IMR-90 (cell line): ENCODE measurements at regions not wholly inside any gene's neighbourhood (a gene's known extent, or its start where the extent isn't known, plus 50 kb on each side); places are given as distances from the start of the nearest gene placed in this dataset.

Source experiments
- ATAC-seq: fragments of 200-7000 bp; cut with Tn5 transposase; 2 replicates; pipeline ENCODE4 v1.9.1; 2020; ENCODE audit warnings: low read depth, mild to moderate bottlenecking, moderate library complexity
- BruUV-seq: library from RNA; stranded (reverse); fragments of 400-500 nt; replicated peaks from 2 replicates; lab custom pipeline; 2021; lab: Mats Ljungman, UMichigan
- CTCF ChIA-PET: fragments of 300-600 bp; formaldehyde crosslinking; extraction: SDS; loops from one replicate; lab custom pipeline; 2021; ENCODE audit warnings: antibody characterized with exemption; lab: Yijun Ruan, JAX
- POLR2A ChIA-PET: fragments of 300-600 bp; sonication (Branson Sonifier 250); formaldehyde crosslinking; loops from one replicate; lab custom pipeline; 2022; ENCODE audit warnings: antibody characterized with exemption; ENCODE audit not compliant: unreplicated experiment; lab: Charles Lee
- DNase-seq: peaks from one replicate; pipeline ENCODE4 v3.0.0; 2013
- H2AFZ ChIP-seq: replicated peaks from 2 replicates; pipeline ENCODE3; 2013; ENCODE audit warnings: low read length, mild to moderate bottlenecking; ENCODE audit not compliant: poor library complexity
- H2AK5ac ChIP-seq: 2 replicates; pipeline ENCODE4 v1.6.1; 2013; ENCODE audit warnings: low read depth, low read length, inconsistent platforms
- H2AK9ac ChIP-seq: replicated peaks from 2 replicates; pipeline ENCODE3; 2013; ENCODE audit warnings: mild to moderate bottlenecking, low read depth, low read length, moderate library complexity; ENCODE audit not compliant: poor library complexity
- H2BK120ac ChIP-seq: 2 replicates; pipeline ENCODE4 v1.6.1; 2013; ENCODE audit warnings: low read depth, low read length, inconsistent platforms
- H2BK15ac ChIP-seq: 3 replicates; pipeline ENCODE4 v1.6.1; 2013; ENCODE audit warnings: low read depth, low read length, inconsistent platforms
- H2BK20ac ChIP-seq: 2 replicates; pipeline ENCODE4 v1.6.1; 2013; ENCODE audit warnings: low read depth, mild to moderate bottlenecking, inconsistent platforms, low read length, moderate library complexity
- H2BK5ac ChIP-seq: 2 replicates; pipeline ENCODE4 v1.6.1; 2013; ENCODE audit warnings: mild to moderate bottlenecking, low read depth, low read length, inconsistent platforms; ENCODE audit not compliant: poor library complexity, severe bottlenecking
- H3K14ac ChIP-seq: replicated peaks from 2 replicates; pipeline ENCODE4 v1.6.1; 2013; ENCODE audit warnings: low read depth, low read length, inconsistent platforms
- H3K18ac ChIP-seq: 2 replicates; pipeline ENCODE4 v1.6.1; 2013; ENCODE audit warnings: low read depth, low read length, control low read depth
- H3K23ac ChIP-seq: 2 replicates; pipeline ENCODE4 v1.6.1; 2013; ENCODE audit warnings: low read depth, low read length, inconsistent platforms
- H3K27ac ChIP-seq: 2 replicates; pipeline ENCODE4 v1.5.1; 2013; ENCODE audit warnings: mild to moderate bottlenecking, control low read depth, low read length; ENCODE audit not compliant: insufficient read depth
- H3K27me3 ChIP-seq: 2 replicates; pipeline ENCODE4 v1.6.1; 2013; ENCODE audit warnings: low read length; ENCODE audit not compliant: control insufficient read depth, insufficient read depth
- H3K36me3 ChIP-seq: 2 replicates; pipeline ENCODE4 v1.6.1; 2013; ENCODE audit warnings: low read length, mixed read lengths; ENCODE audit not compliant: control insufficient read depth, insufficient read depth
- H3K4ac ChIP-seq: 2 replicates; pipeline ENCODE4 v1.6.1; 2013; ENCODE audit warnings: low read depth, low read length, inconsistent platforms
- H3K4me1 ChIP-seq: 2 replicates; pipeline ENCODE4 v1.6.1; 2013; ENCODE audit warnings: low read length, mixed read lengths; ENCODE audit not compliant: control insufficient read depth, insufficient read depth
- H3K4me2 ChIP-seq: 2 replicates; pipeline ENCODE4 v1.6.1; 2013; ENCODE audit warnings: low read depth, mild to moderate bottlenecking, control low read depth, low read length, moderate library complexity
- H3K4me3 ChIP-seq: 2 replicates; pipeline ENCODE4 v1.5.1; 2013; ENCODE audit warnings: low read depth, mild to moderate bottlenecking, control low read depth, low read length, moderate library complexity; ENCODE audit not compliant: insufficient read depth
- H3K56ac ChIP-seq: 2 replicates; pipeline ENCODE4 v1.6.1; 2013; ENCODE audit warnings: low read length, inconsistent platforms; ENCODE audit not compliant: insufficient read depth; ENCODE audit errors: extremely low read depth
- H3K79me1 ChIP-seq, 2 experiments: 2 replicates each; pipeline ENCODE4 v1.6.1; 2013; ENCODE audit warnings: low read length in 2 of 2, inconsistent platforms in 1 of 2, low read depth in 1 of 2
- H3K9ac ChIP-seq: 2 replicates; pipeline ENCODE4 v1.6.1; 2013; ENCODE audit warnings: low read depth, low read length, control low read depth
- H3K9me1 ChIP-seq: 2 replicates; pipeline ENCODE4 v1.6.1; 2013; ENCODE audit warnings: low read length, inconsistent platforms; ENCODE audit not compliant: insufficient read depth
- H3K9me3 ChIP-seq: 2 replicates; pipeline ENCODE4 v1.6.1; 2013; ENCODE audit warnings: low read length; ENCODE audit not compliant: control insufficient read depth, insufficient read depth
- H4K20me1 ChIP-seq: 2 replicates; pipeline ENCODE4 v1.6.1; 2013; ENCODE audit warnings: low read length, inconsistent platforms; ENCODE audit not compliant: insufficient read depth
- H4K5ac ChIP-seq: 2 replicates; pipeline ENCODE4 v1.6.1; 2013; ENCODE audit warnings: mild to moderate bottlenecking, low read depth, low read length, control low read depth
- H4K8ac ChIP-seq, 2 experiments: 2 replicates each; pipeline ENCODE4 v1.6.1; 2013; ENCODE audit warnings: low read depth in 2 of 2, low read length in 2 of 2, control low read depth in 1 of 2, inconsistent platforms in 1 of 2
- H4K91ac ChIP-seq: 2 replicates; pipeline ENCODE4 v1.6.1; 2013; ENCODE audit warnings: low read depth, low read length, inconsistent platforms; ENCODE audit not compliant: insufficient read depth
- RAD21 ChIP-seq: IDR thresholded peaks from 2 replicates; pipeline ENCODE4 v1.6.1; 2012; ENCODE audit warnings: low read length, improper control_type of control experiment
- SMC3 ChIP-seq: fragments of 150-350 bp; IDR thresholded peaks from 2 replicates; pipeline ENCODE4 v1.6.1; 2016; ENCODE audit warnings: low read depth, mild to moderate bottlenecking, antibody characterized with exemption, low read length, moderate library complexity
- WGBS, 2 experiments: methylation state at CpG; one replicate each; pipeline versions ENCODE4 v1.1.5 to v1.1.7; 2013; ENCODE audit warnings: missing lambda C conversion rate in 2 of 2; ENCODE audit not compliant: insufficient read length in 1 of 2; ENCODE audit errors: extremely low coverage in 2 of 2; 5-methylcytosine and 5-hydroxymethylcytosine counted together
- dilution Hi-C: fragments of 300-500 bp; cut with HindIII; formaldehyde crosslinking; loops from one replicate; pipeline ENCODE4 v1.14.3; 2018; ENCODE audit warnings: low sequenced_read_pairs; ENCODE audit not compliant: unreplicated experiment
- in situ Hi-C: fragments of 300-500 bp; cut with MboI; formaldehyde crosslinking; loops from 3 replicates; pipeline ENCODE4 v1.14.3; 2019; ENCODE audit warnings: low sequenced_read_pairs, inconsistent platforms, mixed read lengths
- intact Hi-C: fragments of 100-400 bp; cut with micrococcal nuclease; formaldehyde crosslinking; loops from 2 replicates; pipeline ENCODE4 v1.10.0; 2022

DNA sequence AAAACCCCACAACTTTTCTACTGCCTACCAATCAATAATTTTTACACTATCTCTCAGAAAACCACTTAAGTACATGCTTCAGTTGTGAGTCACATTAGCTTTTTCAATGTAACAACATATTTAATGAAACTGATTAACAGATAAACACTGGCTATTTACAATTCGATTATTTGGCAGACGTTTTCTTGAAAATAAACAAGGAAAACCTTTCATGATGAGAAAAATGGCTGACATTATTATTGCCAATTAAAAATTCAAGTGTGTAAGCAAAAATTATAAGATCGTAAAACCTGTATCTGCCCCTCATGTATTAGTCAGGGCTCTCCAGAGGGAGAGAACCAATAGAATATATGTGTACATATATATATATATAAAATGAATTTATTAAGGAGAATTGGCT is 1555.5 kb upstream of the IGFBP7 start:
- Histone ChIP-seq H2BK120ac (no peak overlapping the region), H3K18ac (no peak overlapping the region), H3K23ac (no peak overlapping the region), H4K8ac (no peak overlapping the region), H3K27me3 (no peaks in the 10 kb centered on the region), H3K9me3 (0 out of 2 replicates have a peak, but pooled peaks cover 3% of the 10 kb centered on the region), H4K20me1 (no peaks in the 10 kb centered on the region), H3K4me1 (no peaks in the 10 kb centered on the region), H3K9me1 (no peaks in the 10 kb centered on the region), H4K91ac (no peak overlapping the region), H3K14ac (no peak overlapping the region), H2BK20ac (no peak overlapping the region), H3K4ac (no peak overlapping the region), H3K79me1 (no peaks in the 10 kb centered on the region), H2BK5ac (no peak overlapping the region), H3K4me2 (no peak overlapping the region), H3K4me3 (no peak overlapping the region), H2AK5ac (no peak overlapping the region), H3K56ac (no peak overlapping the region), H3K9ac (no peak overlapping the region), H4K5ac (no peak overlapping the region), H3K36me3 (no peaks in the 10 kb centered on the region), H2AFZ (no peak overlapping the region), H2AK9ac (no peak overlapping the region), H3K27ac (no peak overlapping the region), H2BK15ac (no peak overlapping the region)
- dilution Hi-C loops (no loop called here), in situ Hi-C loops (no loop called here), intact Hi-C loops (no loop called here)
- no TSS peak for BruUV-seq
- no peak for ATAC-seq
- WGBS, 2 experiments: no CpG with 5 or more reads among the region's 3 CpGs
- no peak for TF ChIP-seq RAD21
- TF ChIP-seq SMC3: no peak
- no peak for DNase-seq
- CTCF ChIA-PET: no interaction called here
- POLR2A ChIA-PET: no interaction called here
